Tibial nerve (tissue), 4 donors: ENCODE measurements at regions not wholly inside any gene's neighbourhood (a gene's known extent, or its start where the extent isn't known, plus 50 kb on each side); places are given as distances from the start of the nearest gene placed in this dataset.

ENCODE experiments used
- CTCF ChIP-seq, 5 experiments: fragments of 200-600 bp in 3 of 5; fragments of 450-650 bp in 2 of 5; sonication (generic) in 3 of 5; IDR thresholded peaks; one replicate each; pipeline ENCODE4 v1.5.1; 2016 to 2019; ENCODE audit warnings: antibody characterized with exemption in 5 of 5, mild to moderate bottlenecking in 3 of 5, moderate library complexity in 2 of 5
- EP300 ChIP-seq, 2 donors: sonication (generic); formaldehyde crosslinking; IDR thresholded peaks; one replicate each; pipeline ENCODE4 v1.6.1; 2017; ENCODE audit warnings: antibody characterized with exemption in 2 of 2, mild to moderate bottlenecking in 1 of 2
- POLR2A ChIP-seq, 2 donors: fragments of 450-650 bp; IDR thresholded peaks; one replicate each; pipeline ENCODE4 v1.6.1; 2017; ENCODE audit warnings: antibody characterized with exemption in 2 of 2, mild to moderate bottlenecking in 2 of 2, moderate library complexity in 2 of 2

- TF ChIP-seq CTCF (IDR thresholded peaks at IDR 0.05) (no peak), POLR2A (IDR thresholded peaks at IDR 0.05) (no peak), EP300 (IDR thresholded peaks at IDR 0.05) (no peak)
These were observed 585.0 kb downstream of the SUCLG1 start for GRCh38 chr2:83874066-83874465.
